GOT3 (cell line): ENCODE measurements at regions not wholly inside any gene's neighbourhood (a gene's known extent, or its start where the extent isn't known, plus 50 kb on each side); places are given as distances from the start of the nearest gene placed in this dataset.
"Not testable (repeated sequence)": the region's sequence is repeated elsewhere in the genome, so short reads cannot be mapped to it uniquely, and the experiment has no call there.

Source experiments
- DNase-seq: peaks from one replicate; lab custom pipeline; 2025; ENCODE audit warnings: mixed read lengths; lab: John Stamatoyannopoulos, UW

DNA sequence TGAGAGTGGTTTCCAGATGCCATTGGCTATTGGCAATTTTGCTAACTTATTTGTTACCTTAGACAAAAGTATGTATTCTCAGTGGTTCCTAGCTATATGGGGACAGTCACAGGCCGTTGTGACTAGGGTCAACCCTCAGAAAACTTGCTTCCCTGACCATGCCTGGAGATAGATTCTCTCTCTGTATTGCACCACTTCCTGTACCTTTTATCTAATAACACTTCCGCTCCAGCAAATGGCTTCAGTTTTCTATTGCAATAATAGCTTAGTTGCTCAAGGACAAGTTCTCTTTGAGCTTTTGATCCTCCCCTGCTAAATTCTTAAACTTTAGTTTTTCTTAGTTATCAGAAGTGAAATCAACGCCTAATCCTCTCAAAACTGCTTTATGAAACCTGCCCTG lies 338.0 kb downstream of the RMST start:
- no peak for DNase-seq

- DNase-seq: no peak
Measured at GRCh38 chr12:97801471-97802059, 339.0 kb downstream of the RMST start.

- no peak for DNase-seq
Measured at GRCh38 chr12:97805146-97805545, 342.5 kb downstream of the RMST start.

DNA sequence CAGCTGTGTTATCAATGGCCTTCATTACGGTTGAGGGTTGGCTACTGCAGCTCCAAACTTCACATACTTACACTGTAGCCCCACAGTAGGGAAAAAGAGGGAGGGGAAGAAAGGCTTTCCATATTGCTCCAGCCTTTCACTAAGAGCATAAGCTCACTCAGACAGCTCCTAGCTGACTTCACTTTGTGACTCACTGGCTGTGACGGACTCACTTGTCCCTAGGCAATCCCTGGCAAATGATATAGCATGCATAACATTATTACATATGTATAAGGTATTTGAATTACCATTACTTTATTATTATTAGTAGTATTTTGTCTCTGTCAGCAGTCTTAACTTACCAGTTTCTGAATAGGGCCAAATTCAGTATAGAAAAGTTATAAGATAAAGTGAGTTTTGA lies 350.7 kb downstream of the RMST start:
- no peak for DNase-seq

GRCh38 chr12:97821806-97822205 lies 359.2 kb downstream of the RMST start:
- DNase-seq: no peak

- no peak for DNase-seq
Measured at GRCh38 chr12:97835541-97835940, 372.9 kb downstream of the RMST start.

GRCh38 chr12:97837401-97837800 lies 374.8 kb downstream of the RMST start:
- no peak for DNase-seq

DNA sequence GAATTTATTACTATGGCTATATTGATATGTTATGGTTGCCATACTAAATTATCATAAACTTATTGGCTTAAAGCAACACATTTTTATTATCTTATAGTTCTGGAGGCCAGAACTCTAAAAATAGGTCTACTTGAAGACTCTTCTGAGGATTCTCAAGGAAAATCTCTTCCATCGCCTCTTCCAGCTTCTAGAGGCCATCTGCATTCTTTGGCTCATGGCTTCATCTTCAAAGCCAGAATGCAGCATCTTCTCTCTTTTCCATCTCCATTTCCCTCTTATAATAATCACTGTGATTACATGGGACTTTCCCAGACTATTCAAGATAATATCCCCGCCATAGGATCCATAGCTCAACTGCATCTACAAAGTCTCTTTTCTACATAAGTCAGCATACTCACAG lies 385.4 kb downstream of the RMST start:
- no peak for DNase-seq

DNA sequence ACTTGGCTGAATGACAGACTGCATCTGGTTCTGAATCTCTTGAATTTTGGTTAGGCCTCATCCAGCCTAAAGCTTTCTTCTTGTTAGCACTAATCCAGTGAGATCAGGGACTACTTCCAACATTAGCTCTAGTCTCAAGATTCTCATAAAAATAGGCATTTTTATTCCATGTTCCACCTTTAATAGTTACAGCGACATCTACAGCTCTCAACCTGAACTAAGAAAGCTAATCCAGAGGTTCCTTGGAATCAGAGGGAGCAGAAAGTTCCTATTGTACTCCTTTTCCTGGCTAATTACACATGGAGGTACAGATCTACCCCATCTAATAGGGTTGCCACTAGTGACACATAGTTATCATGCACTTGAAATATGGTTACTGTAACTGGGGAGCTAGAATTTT lies 391.9 kb downstream of the RMST start:
- DNase-seq: no peak

GRCh38 chr12:97862072-97862471 lies 399.5 kb downstream of the RMST start:
- DNase-seq: no peak

GRCh38 chr12:97875064-97875463 lies 412.5 kb downstream of the RMST start:
- no peak for DNase-seq

- DNase-seq: no peak
Measured at GRCh38 chr12:97876780-97877179, 414.2 kb downstream of the RMST start.

DNA sequence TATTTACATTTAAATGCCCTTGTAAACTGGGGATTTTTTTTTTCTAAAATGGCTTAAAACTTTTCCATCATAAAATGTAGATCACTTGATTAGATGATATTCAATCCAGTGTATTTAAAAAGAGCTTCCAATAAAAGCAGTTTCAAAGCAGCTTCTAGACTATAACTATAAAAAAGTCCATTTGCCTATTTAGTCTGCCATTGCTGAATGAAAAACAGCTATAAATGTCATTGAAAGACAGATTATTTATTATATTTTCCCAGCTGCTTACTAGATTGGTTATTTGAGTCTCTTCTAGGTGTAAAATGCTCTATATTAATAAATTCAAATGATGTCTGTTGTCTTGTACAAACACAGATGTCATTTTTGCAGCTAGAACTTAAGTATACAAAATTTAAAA lies 414.8 kb downstream of the RMST start:
- no peak for DNase-seq

DNA sequence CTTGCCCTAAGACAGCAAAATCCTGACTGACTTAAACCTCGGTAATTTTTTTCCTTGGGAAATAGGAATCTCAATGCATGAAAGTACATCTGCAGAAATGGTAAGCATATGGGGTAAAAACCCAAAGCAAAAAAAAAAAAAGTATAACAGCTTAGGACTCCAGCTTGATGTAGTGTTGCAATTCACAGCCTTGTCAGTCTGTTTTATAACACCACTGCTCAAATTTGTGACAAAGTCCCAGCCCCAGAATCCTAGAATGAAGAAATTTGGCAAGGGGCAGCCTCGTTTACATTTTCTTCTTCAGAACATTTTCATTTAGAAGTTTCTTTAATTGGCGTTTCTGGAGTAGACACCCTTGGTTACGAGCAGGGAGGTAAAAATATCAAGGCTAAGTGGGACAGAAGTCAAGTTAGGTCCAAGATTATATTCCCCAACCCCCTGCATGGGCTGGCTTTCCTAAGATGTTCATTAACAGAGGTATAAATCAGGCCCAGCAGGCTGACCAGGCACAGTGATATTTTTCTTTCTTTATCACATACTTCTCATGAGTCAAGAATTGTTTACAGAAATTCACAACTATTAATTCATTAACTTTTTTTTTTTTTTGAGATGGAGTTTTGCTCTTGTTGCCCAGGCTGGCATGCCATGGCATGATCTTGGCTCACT lies 424.0 kb downstream of the RMST start:
- no peak for DNase-seq

GRCh38 chr12:97897881-97898280 lies 435.3 kb downstream of the RMST start:
- not testable (repeated sequence) for DNase-seq

DNA sequence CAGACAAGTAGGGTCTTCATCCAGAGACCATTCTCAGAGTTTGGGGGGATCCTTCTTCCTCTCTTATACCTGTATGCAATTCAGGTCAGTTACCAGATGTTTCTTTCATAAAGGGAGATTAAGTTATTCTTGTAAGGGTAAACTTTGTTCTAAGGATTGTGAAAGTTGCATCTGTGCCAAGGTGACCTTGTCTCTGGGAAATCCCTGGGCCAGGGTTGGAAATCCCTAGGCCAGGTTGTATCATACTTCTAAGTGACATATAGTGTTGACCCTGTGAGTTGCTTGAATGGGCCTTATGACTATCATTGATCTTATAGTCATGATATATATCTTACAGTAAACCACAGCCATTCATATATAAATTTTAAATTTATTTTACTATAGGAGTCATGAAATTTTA lies 436.9 kb downstream of the RMST start:
- no peak for DNase-seq

GRCh38 chr12:97899956-97900355 lies 437.4 kb downstream of the RMST start:
- no peak for DNase-seq

DNA sequence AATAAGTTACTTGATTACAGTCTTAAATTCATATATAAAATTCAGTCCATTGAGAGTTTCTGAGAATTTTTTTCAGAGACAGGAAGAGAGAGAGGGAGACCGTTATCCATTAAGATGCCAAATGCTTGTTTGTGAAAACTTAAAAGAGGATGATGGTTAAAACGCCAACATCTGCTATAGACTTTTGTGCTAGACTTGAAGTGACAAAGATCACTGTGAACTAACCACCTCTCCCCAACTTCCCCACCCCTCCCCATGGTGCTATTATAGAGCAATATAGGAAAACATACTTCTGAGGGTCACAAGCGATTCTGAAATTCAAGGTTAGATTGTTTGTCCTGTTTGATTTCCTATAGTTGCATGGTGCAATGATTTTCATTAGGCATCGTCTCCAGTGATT lies 440.8 kb downstream of the RMST start:
- DNase-seq: no peak

- DNase-seq: no peak
Measured at GRCh38 chr12:97907504-97907903, 444.9 kb downstream of the RMST start.

DNA sequence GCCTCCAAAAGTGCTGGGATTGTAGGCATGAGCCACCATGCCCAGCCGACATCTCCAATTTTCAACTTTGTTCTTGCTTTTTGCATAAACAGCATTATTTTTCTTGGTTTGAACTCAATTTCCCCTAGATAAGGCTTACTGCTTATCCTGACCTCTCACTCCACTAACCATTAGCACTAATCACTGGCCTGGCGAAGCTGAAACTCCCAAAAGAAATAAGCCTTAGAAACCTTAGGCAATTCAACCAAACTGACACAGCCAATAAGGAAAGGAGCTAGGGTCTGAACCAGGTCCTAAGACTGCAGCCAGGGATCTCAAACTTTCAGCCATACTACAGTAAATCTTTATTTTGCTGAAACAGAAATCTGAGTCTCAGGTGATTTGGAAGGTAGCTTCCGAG lies 448.0 kb downstream of the RMST start:
- DNase-seq: no peak

DNA sequence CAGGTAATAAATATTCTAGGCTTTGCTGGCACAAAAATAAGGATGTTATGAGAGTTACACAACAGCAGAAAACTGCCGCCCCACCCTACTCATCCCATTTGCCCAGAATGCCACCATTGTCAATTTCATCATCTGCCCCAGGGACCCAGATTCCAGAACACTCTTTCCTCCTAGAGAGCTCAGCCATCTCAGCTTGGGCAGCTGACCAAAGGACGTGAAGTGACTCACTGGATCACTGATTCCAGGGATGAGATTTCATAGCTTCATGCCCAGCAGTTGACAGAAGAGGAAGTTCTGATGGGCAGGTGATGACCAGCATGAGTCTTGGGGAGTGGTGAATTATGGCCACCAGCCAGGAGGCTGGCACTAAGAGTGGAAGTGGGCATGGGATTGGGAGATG lies 450.3 kb downstream of the RMST start:
- DNase-seq: no peak

- no peak for DNase-seq
Measured at GRCh38 chr12:97921979-97922722, 459.5 kb downstream of the RMST start.

DNA sequence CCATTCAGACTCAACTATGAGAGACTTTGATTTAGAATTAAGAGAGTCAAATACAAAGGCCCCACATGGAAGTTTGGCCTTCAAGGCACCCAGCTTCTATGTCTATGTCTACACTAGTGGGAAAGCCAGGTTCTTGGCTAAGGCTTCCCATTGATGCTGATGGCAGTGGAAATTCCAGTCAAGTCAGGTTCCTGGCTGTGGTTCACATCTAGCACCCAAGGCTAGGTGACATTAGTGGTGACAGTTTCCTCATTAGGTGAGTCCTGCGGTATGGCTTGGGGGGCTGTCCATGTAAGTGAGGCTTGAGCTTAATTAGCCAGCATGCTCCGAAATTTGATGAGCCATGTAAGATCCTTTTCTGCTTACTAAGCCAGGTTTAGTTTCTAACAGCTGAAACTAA lies 460.9 kb downstream of the RMST start:
- DNase-seq: no peak

DNA sequence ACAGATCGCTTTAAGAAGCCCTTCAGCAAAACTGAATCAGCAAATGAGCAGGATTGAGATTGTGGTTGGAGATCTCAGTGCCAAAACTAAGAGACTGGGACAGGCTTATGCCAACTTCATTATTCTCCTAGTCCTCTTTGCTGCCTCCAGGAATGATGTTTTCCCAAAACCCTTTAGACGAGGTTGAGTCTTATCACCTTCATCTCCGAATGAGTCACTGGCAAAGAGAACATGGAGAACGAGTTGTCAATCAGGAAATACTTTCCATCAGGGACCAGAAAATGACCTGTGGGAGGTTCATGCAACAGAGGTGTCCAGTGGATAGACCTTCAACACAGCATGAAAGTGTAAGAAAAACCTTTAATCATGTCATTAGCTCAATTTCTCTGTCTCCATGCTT lies 461.5 kb downstream of the RMST start:
- no peak for DNase-seq
